OCI-LY1 (cell line): ENCODE measurements at regions not wholly inside any gene's neighbourhood (a gene's known extent, or its start where the extent isn't known, plus 50 kb on each side); places are given as distances from the start of the nearest gene placed in this dataset.
A peak's percentile ranks its signal among the peaks of the same experiment; 100 is the strongest.

Experiments
- EZH2 ChIP-seq: fragments of 200-600 bp; sonication (generic), shearing (Covaris generic); IDR thresholded peaks from 2 replicates; pipeline ENCODE4 v1.8.0; 2017; ENCODE audit warnings: borderline replicate concordance, mixed run types, mild to moderate bottlenecking, antibody characterized with exemption, low read length, moderate library complexity, mixed read lengths
- TF ChIP-seq, protein P1 (sequence below): fragments of 200-600 bp; sonication (generic), shearing (Covaris generic); IDR thresholded peaks from 2 replicates; pipeline ENCODE4 v1.5.1; 2017; ENCODE audit warnings: mild to moderate bottlenecking, antibody characterized with exemption, low read length, moderate library complexity, mixed read lengths

DNA sequence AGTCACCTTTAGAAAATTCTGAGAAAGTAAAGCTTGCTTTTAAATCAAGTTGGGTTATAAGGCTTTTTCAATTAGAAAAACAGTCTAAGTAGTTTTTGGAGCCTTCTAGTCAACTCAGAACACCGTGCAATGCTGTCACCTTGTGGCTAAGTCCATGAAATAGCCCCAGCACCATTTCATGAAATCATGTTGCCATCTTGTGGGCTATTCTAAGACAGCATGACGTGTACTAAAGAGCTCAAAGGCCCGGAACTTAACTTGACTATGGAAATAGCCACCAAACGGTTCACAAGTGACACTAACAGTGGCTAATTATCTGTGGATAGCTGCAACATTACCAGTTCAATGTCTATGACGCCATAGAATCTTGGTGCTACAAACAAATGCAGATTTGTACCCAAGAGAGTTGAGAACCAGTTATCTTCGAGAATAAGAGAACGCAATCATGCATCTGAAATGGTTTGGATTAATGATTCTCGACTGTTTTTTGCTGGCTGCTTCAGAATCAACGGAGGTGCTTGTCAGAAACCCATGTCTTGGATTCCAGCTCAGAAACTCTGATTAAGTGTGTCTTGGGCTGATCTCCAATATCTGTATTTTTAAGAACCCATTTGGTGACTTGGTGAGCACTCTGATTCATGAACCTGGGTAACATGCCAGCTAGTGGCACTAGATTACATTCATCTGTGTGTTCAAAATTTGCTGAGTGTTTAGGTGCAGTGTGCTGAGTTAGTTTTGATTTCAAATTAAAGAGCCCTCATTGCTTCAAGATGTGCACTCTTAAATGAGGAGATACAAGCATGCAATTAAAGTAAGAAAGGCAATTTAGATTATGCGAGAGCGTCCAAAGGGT, 111.2 kb upstream of the MCTP2 start:
- TF ChIP-seq EZH2: no peak
- TF ChIP-seq, protein P1, sequence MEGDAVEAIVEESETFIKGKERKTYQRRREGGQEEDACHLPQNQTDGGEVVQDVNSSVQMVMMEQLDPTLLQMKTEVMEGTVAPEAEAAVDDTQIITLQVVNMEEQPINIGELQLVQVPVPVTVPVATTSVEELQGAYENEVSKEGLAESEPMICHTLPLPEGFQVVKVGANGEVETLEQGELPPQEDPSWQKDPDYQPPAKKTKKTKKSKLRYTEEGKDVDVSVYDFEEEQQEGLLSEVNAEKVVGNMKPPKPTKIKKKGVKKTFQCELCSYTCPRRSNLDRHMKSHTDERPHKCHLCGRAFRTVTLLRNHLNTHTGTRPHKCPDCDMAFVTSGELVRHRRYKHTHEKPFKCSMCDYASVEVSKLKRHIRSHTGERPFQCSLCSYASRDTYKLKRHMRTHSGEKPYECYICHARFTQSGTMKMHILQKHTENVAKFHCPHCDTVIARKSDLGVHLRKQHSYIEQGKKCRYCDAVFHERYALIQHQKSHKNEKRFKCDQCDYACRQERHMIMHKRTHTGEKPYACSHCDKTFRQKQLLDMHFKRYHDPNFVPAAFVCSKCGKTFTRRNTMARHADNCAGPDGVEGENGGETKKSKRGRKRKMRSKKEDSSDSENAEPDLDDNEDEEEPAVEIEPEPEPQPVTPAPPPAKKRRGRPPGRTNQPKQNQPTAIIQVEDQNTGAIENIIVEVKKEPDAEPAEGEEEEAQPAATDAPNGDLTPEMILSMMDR: peak; percentile 99
